PC-3 (cell line): ENCODE measurements at regions not wholly inside any gene's neighbourhood (a gene's known extent, or its start where the extent isn't known, plus 50 kb on each side); places are given as distances from the start of the nearest gene placed in this dataset.

Experiments
- EZH2 ChIP-seq: fragments of 300-600 bp; sonication (generic); IDR thresholded peaks from one replicate; pipeline ENCODE4 v1.6.1; 2017; ENCODE audit warnings: antibody characterized with exemption, mild to moderate bottlenecking, low read length; ENCODE audit not compliant: unreplicated experiment
- EZH2phosphoT487 ChIP-seq: fragments of 300-600 bp; sonication (generic); IDR thresholded peaks from 2 replicates; pipeline ENCODE4 v1.6.1; 2018; ENCODE audit warnings: mild to moderate bottlenecking, antibody characterized with exemption, low read length, borderline replicate concordance
- TF ChIP-seq, protein P1 (sequence below): fragments of 300-600 bp; sonication (generic); conservative IDR thresholded peaks from 2 replicates; pipeline ENCODE4 v1.5.1; 2017; ENCODE audit warnings: antibody characterized with exemption, low read depth, mild to moderate bottlenecking, low read length

DNA sequence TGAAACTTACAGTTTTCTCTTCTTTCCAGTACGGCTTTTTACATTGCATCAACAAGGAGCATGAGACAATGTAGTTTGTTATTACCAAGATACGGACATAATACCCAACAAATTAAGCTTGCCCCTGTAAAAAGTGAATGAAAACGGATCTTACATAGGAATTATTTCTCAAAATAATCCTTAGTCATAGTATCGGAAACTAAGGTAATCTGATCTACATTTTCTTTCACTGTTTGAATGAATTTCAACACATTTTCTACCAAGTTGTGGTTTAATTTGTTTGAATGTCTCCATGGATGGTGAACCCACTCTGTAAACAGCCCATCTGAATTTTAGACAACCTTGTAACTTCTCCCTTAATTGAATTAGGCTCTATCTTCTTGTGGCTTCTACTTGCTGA is 90.5 kb downstream of the INHBA start:
- TF ChIP-seq, protein P1, sequence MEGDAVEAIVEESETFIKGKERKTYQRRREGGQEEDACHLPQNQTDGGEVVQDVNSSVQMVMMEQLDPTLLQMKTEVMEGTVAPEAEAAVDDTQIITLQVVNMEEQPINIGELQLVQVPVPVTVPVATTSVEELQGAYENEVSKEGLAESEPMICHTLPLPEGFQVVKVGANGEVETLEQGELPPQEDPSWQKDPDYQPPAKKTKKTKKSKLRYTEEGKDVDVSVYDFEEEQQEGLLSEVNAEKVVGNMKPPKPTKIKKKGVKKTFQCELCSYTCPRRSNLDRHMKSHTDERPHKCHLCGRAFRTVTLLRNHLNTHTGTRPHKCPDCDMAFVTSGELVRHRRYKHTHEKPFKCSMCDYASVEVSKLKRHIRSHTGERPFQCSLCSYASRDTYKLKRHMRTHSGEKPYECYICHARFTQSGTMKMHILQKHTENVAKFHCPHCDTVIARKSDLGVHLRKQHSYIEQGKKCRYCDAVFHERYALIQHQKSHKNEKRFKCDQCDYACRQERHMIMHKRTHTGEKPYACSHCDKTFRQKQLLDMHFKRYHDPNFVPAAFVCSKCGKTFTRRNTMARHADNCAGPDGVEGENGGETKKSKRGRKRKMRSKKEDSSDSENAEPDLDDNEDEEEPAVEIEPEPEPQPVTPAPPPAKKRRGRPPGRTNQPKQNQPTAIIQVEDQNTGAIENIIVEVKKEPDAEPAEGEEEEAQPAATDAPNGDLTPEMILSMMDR: no peak
- no peak for TF ChIP-seq EZH2phosphoT487
- no peak for TF ChIP-seq EZH2
